ENCODE measurements at regions not wholly inside any gene's neighbourhood (a gene's known extent, or its start where the extent isn't known, plus 50 kb on each side); places are given as distances from the start of the nearest gene placed in this dataset.

DNA sequence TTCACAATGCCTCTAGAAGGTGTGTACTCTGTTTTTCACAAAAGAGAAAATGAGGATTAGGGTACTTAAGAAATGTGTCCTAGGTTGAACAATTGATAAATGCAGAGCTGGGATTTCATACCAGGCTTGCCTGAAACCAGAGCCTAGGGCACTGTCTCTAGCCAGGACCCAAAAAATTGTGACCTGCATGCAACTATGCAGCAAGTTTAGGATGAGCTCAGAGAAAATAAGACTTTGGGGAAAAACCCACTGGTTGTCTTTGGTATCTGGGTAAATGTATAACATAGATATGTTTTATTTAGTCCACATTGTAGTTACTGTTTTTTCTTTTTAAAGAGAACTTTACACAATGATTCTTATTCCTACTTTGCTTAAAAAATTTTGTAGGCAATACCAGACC is 177.1 kb upstream of the SEMA6A start:
- DNase-seq (ENCODE audit: low read depth, low spot score), result no peak
- Histone ChIP-seq H3K9ac (ENCODE audit: control insufficient read depth, extremely low read depth, insufficient read depth, low read length) (no peak overlapping the region), H3K9me3 (ENCODE audit: control insufficient read depth, low read depth, low read length) (no peaks in the 10 kb centered on the region), H2AFZ (ENCODE audit: control insufficient read depth, low read length) (no peak overlapping the region), H3K36me3 (ENCODE audit: control insufficient read depth in 2 of 2, extremely low read depth in 1 of 2, insufficient read depth in 2 of 2, low read length in 2 of 2) (no peaks in the 10 kb centered on the region), H3K9me1 (ENCODE audit: control insufficient read depth, extremely low read depth, insufficient read depth, low read length) (no peaks in the 10 kb centered on the region), H4K20me1 (ENCODE audit: control insufficient read depth, extremely low read depth, insufficient read depth, low read length) (no peaks in the 10 kb centered on the region), H3K4me3 (ENCODE audit: control insufficient read depth in 2 of 3, extremely low read depth in 1 of 3, insufficient read depth in 2 of 3, low read depth in 1 of 3, low read length in 3 of 3) (no peak overlapping the region), H3K4me2 (ENCODE audit: control insufficient read depth, extremely low read depth, insufficient read depth, low read depth, low read length) (no peak overlapping the region), H3K79me2 (ENCODE audit: control insufficient read depth, insufficient read depth, low read length) (no peaks in the 10 kb centered on the region), H3K27ac (ENCODE audit: control insufficient read depth, insufficient read depth, low read length) (no peak overlapping the region), H3K27me3 (ENCODE audit: control insufficient read depth, extremely low read depth, insufficient read depth, low read length) (peaks cover 2% of the 10 kb centered on the region), H3K4me1 (ENCODE audit: control insufficient read depth, extremely low read depth, insufficient read depth, low read length) (no peaks in the 10 kb centered on the region)
- no peak for TF ChIP-seq EZH2 (IDR thresholded peaks at IDR 0.05; ENCODE audit: low read length)
- TF ChIP-seq, protein P1, sequence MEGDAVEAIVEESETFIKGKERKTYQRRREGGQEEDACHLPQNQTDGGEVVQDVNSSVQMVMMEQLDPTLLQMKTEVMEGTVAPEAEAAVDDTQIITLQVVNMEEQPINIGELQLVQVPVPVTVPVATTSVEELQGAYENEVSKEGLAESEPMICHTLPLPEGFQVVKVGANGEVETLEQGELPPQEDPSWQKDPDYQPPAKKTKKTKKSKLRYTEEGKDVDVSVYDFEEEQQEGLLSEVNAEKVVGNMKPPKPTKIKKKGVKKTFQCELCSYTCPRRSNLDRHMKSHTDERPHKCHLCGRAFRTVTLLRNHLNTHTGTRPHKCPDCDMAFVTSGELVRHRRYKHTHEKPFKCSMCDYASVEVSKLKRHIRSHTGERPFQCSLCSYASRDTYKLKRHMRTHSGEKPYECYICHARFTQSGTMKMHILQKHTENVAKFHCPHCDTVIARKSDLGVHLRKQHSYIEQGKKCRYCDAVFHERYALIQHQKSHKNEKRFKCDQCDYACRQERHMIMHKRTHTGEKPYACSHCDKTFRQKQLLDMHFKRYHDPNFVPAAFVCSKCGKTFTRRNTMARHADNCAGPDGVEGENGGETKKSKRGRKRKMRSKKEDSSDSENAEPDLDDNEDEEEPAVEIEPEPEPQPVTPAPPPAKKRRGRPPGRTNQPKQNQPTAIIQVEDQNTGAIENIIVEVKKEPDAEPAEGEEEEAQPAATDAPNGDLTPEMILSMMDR (optimal IDR thresholded peaks at IDR 0.05 in 1 of 3, IDR thresholded peaks at IDR 0.05 in 1 of 3, conservative IDR thresholded peaks at IDR 0.05 in 1 of 3; ENCODE audit: extremely low read depth in 1 of 3, insufficient read depth in 2 of 3, low read length in 3 of 3), result no peak
- dilution Hi-C loops (cut with MboI; ENCODE audit: extremely low pct_ligation_motif_present, low sequenced_read_pairs), result no loop called here
- no peak for FAIRE-seq

DNA sequence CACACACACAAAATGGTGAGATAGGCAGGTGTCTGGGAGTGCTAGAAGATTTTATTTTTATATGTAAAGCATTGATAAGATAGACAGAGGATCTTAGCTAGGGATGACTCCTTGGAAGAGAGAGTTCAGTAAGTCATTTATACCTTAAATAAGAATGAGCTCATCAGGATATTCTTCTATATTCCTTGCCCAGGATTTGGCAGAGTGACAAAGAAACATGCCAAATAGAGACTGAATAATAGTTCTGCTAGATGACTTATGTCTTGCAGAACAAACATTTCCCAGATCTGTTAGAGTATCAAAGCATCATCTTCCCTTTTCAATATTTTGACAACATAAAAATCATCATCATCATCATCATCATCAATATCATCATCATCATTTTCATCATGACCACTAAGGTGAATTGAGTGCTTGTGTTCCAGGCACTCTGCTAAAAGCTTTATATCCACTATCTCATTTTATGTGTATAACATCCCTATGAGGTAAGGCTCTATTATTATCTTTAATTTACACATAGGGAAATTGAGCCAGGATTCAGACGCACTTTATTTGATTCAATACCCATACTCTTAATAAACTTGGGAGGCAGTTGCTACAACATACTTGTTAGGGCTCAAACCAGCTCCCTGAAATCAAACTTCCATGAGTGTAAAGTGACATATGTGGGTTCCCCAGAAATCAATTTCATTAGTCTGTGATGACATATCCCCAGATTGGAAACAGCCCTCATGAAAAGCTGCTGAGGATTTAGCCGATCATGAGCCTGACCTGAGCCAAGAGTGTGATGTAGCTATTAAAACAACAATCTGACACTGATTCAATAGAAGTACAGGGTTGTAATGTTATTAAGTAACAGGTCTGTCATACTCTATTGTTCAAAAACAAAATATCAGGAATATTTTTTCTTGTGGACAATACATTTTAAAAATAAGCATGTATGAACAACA is 176.3 kb upstream of the SEMA6A start:
- DNase-seq (ENCODE audit: low read depth, low spot score) (no peak), FAIRE-seq (no peak)

More for the DNA sequence above, 176.3 kb upstream of the SEMA6A start:
- Histone ChIP-seq H3K9me1 (ENCODE audit: control insufficient read depth, extremely low read depth, insufficient read depth, low read length) (no peaks in the 10 kb centered on the region), H3K9me3 (ENCODE audit: control insufficient read depth, low read depth, low read length) (no peaks in the 10 kb centered on the region), H3K4me3 (ENCODE audit: control insufficient read depth in 2 of 3, extremely low read depth in 1 of 3, insufficient read depth in 2 of 3, low read depth in 1 of 3, low read length in 3 of 3) (no peak overlapping the region), H3K4me1 (ENCODE audit: control insufficient read depth, extremely low read depth, insufficient read depth, low read length) (no peaks in the 10 kb centered on the region), H3K4me2 (ENCODE audit: control insufficient read depth, extremely low read depth, insufficient read depth, low read depth, low read length) (no peak overlapping the region), H3K79me2 (ENCODE audit: control insufficient read depth, insufficient read depth, low read length) (no peaks in the 10 kb centered on the region), H3K27ac (ENCODE audit: control insufficient read depth, insufficient read depth, low read length) (no peak overlapping the region), H2AFZ (ENCODE audit: control insufficient read depth, low read length) (no peak overlapping the region), H3K9ac (ENCODE audit: control insufficient read depth, extremely low read depth, insufficient read depth, low read length) (no peak overlapping the region), H3K27me3 (ENCODE audit: control insufficient read depth, extremely low read depth, insufficient read depth, low read length) (peaks cover 2% of the 10 kb centered on the region), H4K20me1 (ENCODE audit: control insufficient read depth, extremely low read depth, insufficient read depth, low read length) (no peaks in the 10 kb centered on the region), H3K36me3 (ENCODE audit: control insufficient read depth in 2 of 2, extremely low read depth in 1 of 2, insufficient read depth in 2 of 2, low read length in 2 of 2) (no peaks in the 10 kb centered on the region)
- dilution Hi-C loops (cut with MboI; ENCODE audit: extremely low pct_ligation_motif_present, low sequenced_read_pairs), result no loop called here
- TF ChIP-seq, protein P1 (optimal IDR thresholded peaks at IDR 0.05 in 1 of 3, IDR thresholded peaks at IDR 0.05 in 1 of 3, conservative IDR thresholded peaks at IDR 0.05 in 1 of 3; ENCODE audit: extremely low read depth in 1 of 3, insufficient read depth in 2 of 3, low read length in 3 of 3), result no peak
- no peak for TF ChIP-seq EZH2 (IDR thresholded peaks at IDR 0.05; ENCODE audit: low read length)

Measured in keratinocyte (primary cell).